GM23338 (cell line): ENCODE measurements at regions not wholly inside any gene's neighbourhood (a gene's known extent, or its start where the extent isn't known, plus 50 kb on each side); places are given as distances from the start of the nearest gene placed in this dataset.

Experiments
- ATAC-seq: fragments of 200-7000 bp; cut with Tn5 transposase; 3 replicates; pipeline ENCODE4 v1.9.1; 2020
- DNase-seq: peaks from one replicate; pipeline ENCODE4 v3.0.0-alpha.2; 2015; ENCODE audit warnings: low spot score
- H2AFZ ChIP-seq: fragments of 200-600 bp; sonication (generic); 2 replicates; pipeline ENCODE4 v1.8.0; 2016; ENCODE audit warnings: antibody characterized with exemption, mild to moderate bottlenecking, moderate library complexity
- H3F3A ChIP-seq: fragments of 200-600 bp; sonication (generic); replicated peaks from 2 replicates; pipeline ENCODE4 v1.8.0; 2017; ENCODE audit warnings: antibody characterized with exemption, mixed run types, low read depth
- H3K27ac ChIP-seq: fragments of 200-600 bp; sonication (generic); 2 replicates; pipeline ENCODE4 v1.6.1; 2016; ENCODE audit warnings: low read depth
- H3K27me3 ChIP-seq: fragments of 200-600 bp; sonication (generic); 2 replicates; pipeline ENCODE4 v1.8.0; 2016; ENCODE audit warnings: mild to moderate bottlenecking, mixed run types, moderate library complexity; ENCODE audit not compliant: insufficient read depth
- H3K36me3 ChIP-seq: fragments of 200-600 bp; sonication (generic); 2 replicates; pipeline ENCODE4 v1.8.0; 2016; ENCODE audit warnings: mild to moderate bottlenecking; ENCODE audit not compliant: insufficient read depth
- H3K4me1 ChIP-seq: fragments of 200-600 bp; sonication (generic); 2 replicates; pipeline ENCODE4 v1.8.0; 2016; ENCODE audit warnings: mild to moderate bottlenecking, moderate library complexity; ENCODE audit not compliant: insufficient read depth
- H3K4me2 ChIP-seq: fragments of 200-600 bp; sonication (generic); 2 replicates; pipeline ENCODE4 v1.7.1; 2017; ENCODE audit warnings: mixed run types
- H3K4me3 ChIP-seq: fragments of 200-600 bp; sonication (generic); 2 replicates; pipeline ENCODE4 v1.6.1; 2016; ENCODE audit warnings: mixed run types
- H3K79me2 ChIP-seq: fragments of 200-600 bp; sonication (generic); replicated peaks from 2 replicates; pipeline ENCODE4 v1.8.0; 2017; ENCODE audit warnings: mild to moderate bottlenecking; ENCODE audit not compliant: insufficient read depth
- H3K9me2 ChIP-seq: fragments of 200-600 bp; sonication (generic); 2 replicates; pipeline ENCODE4 v1.8.0; 2017; ENCODE audit not compliant: insufficient read depth
- H4K20me1 ChIP-seq: fragments of 200-600 bp; sonication (generic); replicated peaks from 2 replicates; pipeline ENCODE4 v1.8.0; 2017; ENCODE audit warnings: mild to moderate bottlenecking; ENCODE audit not compliant: insufficient read depth
- H3K27ac Mint-ChIP-seq: 2 replicates; pipeline ENCODE4 v1.8.0; 2020; ENCODE audit warnings: inconsistent platforms, mild to moderate bottlenecking, moderate library complexity, mixed read lengths
- H3K27me3 Mint-ChIP-seq: 3 replicates; pipeline ENCODE4 v1.8.0; 2022; ENCODE audit warnings: low read depth, mild to moderate bottlenecking, moderate library complexity, mixed read lengths, inconsistent platforms; ENCODE audit not compliant: insufficient read depth, poor library complexity
- H3K36me3 Mint-ChIP-seq: 3 replicates; pipeline ENCODE4 v1.8.0; 2021; ENCODE audit warnings: low read depth, mild to moderate bottlenecking, inconsistent platforms, moderate library complexity, mixed read lengths
- H3K4me1 Mint-ChIP-seq: 3 replicates; pipeline ENCODE4 v1.8.0; 2020; ENCODE audit warnings: mild to moderate bottlenecking, inconsistent platforms, mixed read lengths
- H3K4me3 Mint-ChIP-seq: 3 replicates; pipeline ENCODE4 v1.8.0; 2021; ENCODE audit warnings: moderate library complexity, mild to moderate bottlenecking, inconsistent platforms, mixed read lengths
- H3K9me3 Mint-ChIP-seq: 3 replicates; pipeline ENCODE4 v1.8.0; 2020; ENCODE audit warnings: moderate library complexity, mild to moderate bottlenecking, inconsistent platforms, mixed read lengths
- CREB1 ChIP-seq: fragments of 250-450 bp; sonication (Bioruptor Pico); IDR thresholded peaks from 2 replicates; pipeline ENCODE4 v1.5.0; 2020; ENCODE audit warnings: low read depth, mild to moderate bottlenecking, moderate library complexity
- ETS1 ChIP-seq: IDR thresholded peaks from 2 replicates; pipeline ENCODE4 v1.6.1; 2016; ENCODE audit warnings: antibody characterized with exemption
- EZH2 ChIP-seq: fragments of 200-600 bp; sonication (generic); IDR thresholded peaks from one replicate; pipeline ENCODE4 v1.8.0; 2017; ENCODE audit warnings: antibody characterized with exemption, mild to moderate bottlenecking, low read depth; ENCODE audit not compliant: unreplicated experiment
- EZH2phosphoT487 ChIP-seq: fragments of 200-600 bp; sonication (generic); IDR thresholded peaks from one replicate; pipeline ENCODE4 v1.8.1; 2018; ENCODE audit warnings: antibody characterized with exemption; ENCODE audit not compliant: unreplicated experiment
- JUNB ChIP-seq: IDR thresholded peaks from one replicate; pipeline ENCODE4 v1.6.1; 2016; ENCODE audit warnings: antibody characterized with exemption; ENCODE audit not compliant: unreplicated experiment
- NANOG ChIP-seq: IDR thresholded peaks from 2 replicates; pipeline ENCODE4 v1.6.1; 2016; ENCODE audit warnings: antibody characterized with exemption, borderline replicate concordance
- POLR2AphosphoS5 ChIP-seq: IDR thresholded peaks from 2 replicates; pipeline ENCODE4 v1.6.1; 2016; ENCODE audit warnings: antibody characterized with exemption, low read depth
- STAT1 ChIP-seq: IDR thresholded peaks from one replicate; pipeline ENCODE4 v1.6.1; 2016; ENCODE audit warnings: antibody characterized with exemption; ENCODE audit not compliant: unreplicated experiment
- ZNF114 ChIP-seq: fragments of 250-450 bp; sonication (Bioruptor Pico); IDR thresholded peaks from 2 replicates; pipeline ENCODE4 v1.5.0; 2020; ENCODE audit warnings: mild to moderate bottlenecking, moderate library complexity
- ZNF331 ChIP-seq: fragments of 250-450 bp; sonication (Bioruptor Pico); IDR thresholded peaks from 2 replicates; pipeline ENCODE4 v1.5.0; 2020; ENCODE audit warnings: low read depth, mild to moderate bottlenecking, moderate library complexity
- TF ChIP-seq, protein P1 (sequence below), 2 experiments: fragments of 200-600 bp in 1 of 2; sonication (generic) in 1 of 2; conservative IDR thresholded peaks; 2 replicates each; pipeline versions ENCODE4 v1.5.1 to v1.6.1; 2016 to 2017; ENCODE audit warnings: antibody characterized with exemption in 2 of 2, low read depth in 2 of 2, mild to moderate bottlenecking in 2 of 2, moderate library complexity in 1 of 2
- TF ChIP-seq, protein P2 (sequence below): IDR thresholded peaks from one replicate; pipeline ENCODE4 v1.6.1; 2018; ENCODE audit warnings: antibody characterized with exemption; ENCODE audit not compliant: unreplicated experiment

DNA sequence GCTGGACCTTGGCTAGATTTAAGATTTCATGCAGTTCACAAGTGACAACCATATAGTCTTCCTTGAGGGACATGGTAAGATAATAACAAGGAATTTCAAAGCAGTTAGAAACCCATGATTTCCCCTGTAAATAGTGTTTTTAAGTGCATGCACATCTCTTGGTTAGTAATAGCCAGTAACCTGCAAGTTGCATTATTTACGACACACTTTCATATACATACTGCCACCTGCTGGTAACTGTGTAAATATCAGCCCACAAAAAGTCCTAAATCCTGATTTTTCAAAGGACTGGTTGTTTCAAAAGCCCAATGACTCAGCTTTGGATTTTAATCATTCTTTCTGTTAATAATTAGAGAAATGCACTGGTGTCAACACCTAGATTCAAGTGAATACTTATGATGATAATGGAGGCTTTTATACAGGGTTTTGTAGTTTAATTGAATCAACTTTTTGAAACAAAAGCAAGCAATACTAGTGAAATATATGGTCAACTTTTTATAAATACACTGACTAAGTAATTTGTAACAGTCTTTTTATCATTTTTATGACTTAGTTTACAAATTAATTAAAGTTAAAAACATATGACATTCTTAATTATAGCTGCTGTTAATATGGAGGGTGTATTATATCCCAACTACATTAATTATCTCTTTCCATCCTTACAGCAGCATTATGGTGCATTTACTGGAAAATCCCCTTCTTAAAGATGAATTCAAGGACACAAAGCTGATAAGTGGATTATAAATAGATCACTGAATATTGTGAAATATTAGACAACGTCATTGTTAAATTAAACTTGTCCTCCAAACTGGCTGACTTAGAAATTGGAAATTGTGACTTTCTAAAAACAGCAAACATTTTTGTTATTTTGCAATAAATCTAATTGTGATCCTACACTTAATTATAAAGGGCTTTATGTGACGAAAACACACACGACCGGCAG, 367.7 kb upstream of the SEMA3D start:
- Mint-ChIP-seq H3K27ac (peak overlapping the region; percentile 95), H3K36me3 (no peaks in the 10 kb centered on the region), H3K9me3 (no peaks in the 10 kb centered on the region), H3K4me3 (no peak overlapping the region), H3K4me1 (no peaks in the 10 kb centered on the region; the same call in 2 of the 3 replicates), H3K27me3 (no peaks in the 10 kb centered on the region)
- H4K20me1 ChIP-seq = no peaks in the 10 kb centered on the region
- H3K27me3 ChIP-seq = no peaks in the 10 kb centered on the region
- no peak overlapping the region for H3K27ac ChIP-seq
- no peaks in the 10 kb centered on the region for H3K9me2 ChIP-seq
- no peak overlapping the region for H2AFZ ChIP-seq
- TF ChIP-seq, protein P1, sequence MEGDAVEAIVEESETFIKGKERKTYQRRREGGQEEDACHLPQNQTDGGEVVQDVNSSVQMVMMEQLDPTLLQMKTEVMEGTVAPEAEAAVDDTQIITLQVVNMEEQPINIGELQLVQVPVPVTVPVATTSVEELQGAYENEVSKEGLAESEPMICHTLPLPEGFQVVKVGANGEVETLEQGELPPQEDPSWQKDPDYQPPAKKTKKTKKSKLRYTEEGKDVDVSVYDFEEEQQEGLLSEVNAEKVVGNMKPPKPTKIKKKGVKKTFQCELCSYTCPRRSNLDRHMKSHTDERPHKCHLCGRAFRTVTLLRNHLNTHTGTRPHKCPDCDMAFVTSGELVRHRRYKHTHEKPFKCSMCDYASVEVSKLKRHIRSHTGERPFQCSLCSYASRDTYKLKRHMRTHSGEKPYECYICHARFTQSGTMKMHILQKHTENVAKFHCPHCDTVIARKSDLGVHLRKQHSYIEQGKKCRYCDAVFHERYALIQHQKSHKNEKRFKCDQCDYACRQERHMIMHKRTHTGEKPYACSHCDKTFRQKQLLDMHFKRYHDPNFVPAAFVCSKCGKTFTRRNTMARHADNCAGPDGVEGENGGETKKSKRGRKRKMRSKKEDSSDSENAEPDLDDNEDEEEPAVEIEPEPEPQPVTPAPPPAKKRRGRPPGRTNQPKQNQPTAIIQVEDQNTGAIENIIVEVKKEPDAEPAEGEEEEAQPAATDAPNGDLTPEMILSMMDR (conservative IDR thresholded peaks at IDR 0.05; ENCODE audit: low read depth in 2 of 2) = peak; percentile 74 to 86
- no peak for TF ChIP-seq CREB1
- H3F3A ChIP-seq = no peaks in the 10 kb centered on the region
- H3K4me2 ChIP-seq = no peak overlapping the region
- no peaks in the 10 kb centered on the region for H3K79me2 ChIP-seq
- H3K36me3 ChIP-seq = no peaks in the 10 kb centered on the region
- ATAC-seq = peak; percentile 26; the same call in 1 of the 3 replicates
- peak; percentile 77 for DNase-seq
- H3K4me1 ChIP-seq = no peaks in the 10 kb centered on the region
- H3K4me3 ChIP-seq = no peak overlapping the region

- H3K27me3 Mint-ChIP-seq = peaks cover 2% of the 10 kb centered on the region
- H3K27ac Mint-ChIP-seq = no peak overlapping the region
- H3K27me3 ChIP-seq = no peaks in the 10 kb centered on the region
- TF ChIP-seq CREB1 (no peak), JUNB (no peak), ZNF114 (CRISPR knock-in tag) (no peak), EZH2 (no peak), POLR2AphosphoS5 (no peak), ETS1 (no peak), NANOG (no peak), ZNF331 (CRISPR knock-in tag) (no peak), STAT1 (no peak), EZH2phosphoT487 (no peak)
- TF ChIP-seq, protein P2, sequence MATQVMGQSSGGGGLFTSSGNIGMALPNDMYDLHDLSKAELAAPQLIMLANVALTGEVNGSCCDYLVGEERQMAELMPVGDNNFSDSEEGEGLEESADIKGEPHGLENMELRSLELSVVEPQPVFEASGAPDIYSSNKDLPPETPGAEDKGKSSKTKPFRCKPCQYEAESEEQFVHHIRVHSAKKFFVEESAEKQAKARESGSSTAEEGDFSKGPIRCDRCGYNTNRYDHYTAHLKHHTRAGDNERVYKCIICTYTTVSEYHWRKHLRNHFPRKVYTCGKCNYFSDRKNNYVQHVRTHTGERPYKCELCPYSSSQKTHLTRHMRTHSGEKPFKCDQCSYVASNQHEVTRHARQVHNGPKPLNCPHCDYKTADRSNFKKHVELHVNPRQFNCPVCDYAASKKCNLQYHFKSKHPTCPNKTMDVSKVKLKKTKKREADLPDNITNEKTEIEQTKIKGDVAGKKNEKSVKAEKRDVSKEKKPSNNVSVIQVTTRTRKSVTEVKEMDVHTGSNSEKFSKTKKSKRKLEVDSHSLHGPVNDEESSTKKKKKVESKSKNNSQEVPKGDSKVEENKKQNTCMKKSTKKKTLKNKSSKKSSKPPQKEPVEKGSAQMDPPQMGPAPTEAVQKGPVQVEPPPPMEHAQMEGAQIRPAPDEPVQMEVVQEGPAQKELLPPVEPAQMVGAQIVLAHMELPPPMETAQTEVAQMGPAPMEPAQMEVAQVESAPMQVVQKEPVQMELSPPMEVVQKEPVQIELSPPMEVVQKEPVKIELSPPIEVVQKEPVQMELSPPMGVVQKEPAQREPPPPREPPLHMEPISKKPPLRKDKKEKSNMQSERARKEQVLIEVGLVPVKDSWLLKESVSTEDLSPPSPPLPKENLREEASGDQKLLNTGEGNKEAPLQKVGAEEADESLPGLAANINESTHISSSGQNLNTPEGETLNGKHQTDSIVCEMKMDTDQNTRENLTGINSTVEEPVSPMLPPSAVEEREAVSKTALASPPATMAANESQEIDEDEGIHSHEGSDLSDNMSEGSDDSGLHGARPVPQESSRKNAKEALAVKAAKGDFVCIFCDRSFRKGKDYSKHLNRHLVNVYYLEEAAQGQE = no peak
- TF ChIP-seq, protein P1 (conservative IDR thresholded peaks at IDR 0.05; ENCODE audit: low read depth in 2 of 2) = no peak
Measured at GRCh38 chr7:85535974-85536729, 349.3 kb upstream of the SEMA3D start.

More at GRCh38 chr7:85535974-85536729, 349.3 kb upstream of the SEMA3D start:
- DNase-seq (peak; percentile 17), ATAC-seq (peak; percentile 72)
- Mint-ChIP-seq H3K36me3 (no peaks in the 10 kb centered on the region), H3K4me1 (peaks cover 5% of the 10 kb centered on the region; the same call in 2 of the 3 replicates), H3K9me3 (no peaks in the 10 kb centered on the region; the same call in 2 of the 3 replicates), H3K4me3 (no peak overlapping the region)
- H2AFZ ChIP-seq = no peak overlapping the region
- H3F3A ChIP-seq = no peaks in the 10 kb centered on the region
- H3K4me1 ChIP-seq = no peaks in the 10 kb centered on the region
- no peak overlapping the region for H3K4me3 ChIP-seq
- H3K4me2 ChIP-seq = no peak overlapping the region
- no peaks in the 10 kb centered on the region for H3K36me3 ChIP-seq
- no peaks in the 10 kb centered on the region for H3K9me2 ChIP-seq
- no peaks in the 10 kb centered on the region for H4K20me1 ChIP-seq
- no peaks in the 10 kb centered on the region for H3K79me2 ChIP-seq
- H3K27ac ChIP-seq = no peak overlapping the region
